ENCODE measurements at regions not wholly inside any gene's neighbourhood (a gene's known extent, or its start where the extent isn't known, plus 50 kb on each side); places are given as distances from the start of the nearest gene placed in this dataset.

GRCh38 chr20:40191573-40191972 is 497.5 kb downstream of the MAFB start:
- TF ChIP-seq POLR2AphosphoS5 (IDR thresholded peaks at IDR 0.05): no peak
- TF ChIP-seq POLR2A (IDR thresholded peaks at IDR 0.05): no peak
- TF ChIP-seq, protein P1, sequence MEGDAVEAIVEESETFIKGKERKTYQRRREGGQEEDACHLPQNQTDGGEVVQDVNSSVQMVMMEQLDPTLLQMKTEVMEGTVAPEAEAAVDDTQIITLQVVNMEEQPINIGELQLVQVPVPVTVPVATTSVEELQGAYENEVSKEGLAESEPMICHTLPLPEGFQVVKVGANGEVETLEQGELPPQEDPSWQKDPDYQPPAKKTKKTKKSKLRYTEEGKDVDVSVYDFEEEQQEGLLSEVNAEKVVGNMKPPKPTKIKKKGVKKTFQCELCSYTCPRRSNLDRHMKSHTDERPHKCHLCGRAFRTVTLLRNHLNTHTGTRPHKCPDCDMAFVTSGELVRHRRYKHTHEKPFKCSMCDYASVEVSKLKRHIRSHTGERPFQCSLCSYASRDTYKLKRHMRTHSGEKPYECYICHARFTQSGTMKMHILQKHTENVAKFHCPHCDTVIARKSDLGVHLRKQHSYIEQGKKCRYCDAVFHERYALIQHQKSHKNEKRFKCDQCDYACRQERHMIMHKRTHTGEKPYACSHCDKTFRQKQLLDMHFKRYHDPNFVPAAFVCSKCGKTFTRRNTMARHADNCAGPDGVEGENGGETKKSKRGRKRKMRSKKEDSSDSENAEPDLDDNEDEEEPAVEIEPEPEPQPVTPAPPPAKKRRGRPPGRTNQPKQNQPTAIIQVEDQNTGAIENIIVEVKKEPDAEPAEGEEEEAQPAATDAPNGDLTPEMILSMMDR (IDR thresholded peaks at IDR 0.05): no peak
- TF ChIP-seq EP300 (IDR thresholded peaks at IDR 0.05): no peak
- Histone ChIP-seq H3K4me3 (no peak overlapping the region), H3K27me3 (no peaks in the 10 kb centered on the region), H3K36me3 (no peaks in the 10 kb centered on the region), H3K4me1 (no peaks in the 10 kb centered on the region), H3K9me3 (no peaks in the 10 kb centered on the region), H3K27ac (no peak overlapping the region)
- intact Hi-C loops (cut with DNase I): no loop called here
- 74 to 86% methylated on average over 4 of the region's 4 CpGs for WGBS, 2 donors
- DNase-seq: no peak

DNA sequence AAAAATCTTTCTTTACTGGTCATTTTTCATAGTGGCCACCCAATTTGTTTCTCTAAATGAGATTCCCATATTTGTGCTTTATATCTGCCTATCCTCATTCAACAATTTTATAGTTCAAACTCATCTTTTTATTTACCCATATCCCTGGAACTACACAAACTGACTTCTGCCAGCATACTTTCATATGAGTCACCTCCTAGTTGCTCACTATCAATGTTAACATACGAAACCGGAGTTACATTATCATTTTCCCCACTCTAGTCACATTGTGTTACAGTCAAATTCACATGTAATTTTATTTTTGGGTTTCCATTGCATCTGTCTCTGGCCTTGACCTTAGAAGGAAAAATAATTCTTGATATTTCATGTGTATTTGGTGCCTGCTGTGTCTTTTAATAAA is 499.4 kb downstream of the MAFB start:
- Histone ChIP-seq H3K4me1 (no peaks in the 10 kb centered on the region), H3K4me3 (no peak overlapping the region), H3K27me3 (no peaks in the 10 kb centered on the region), H3K9me3 (no peaks in the 10 kb centered on the region), H3K27ac (no peak overlapping the region), H3K36me3 (no peaks in the 10 kb centered on the region)
- intact Hi-C loops (cut with DNase I): no loop called here
- no peak for DNase-seq
- TF ChIP-seq, protein P1 (IDR thresholded peaks at IDR 0.05): no peak
- no peak for TF ChIP-seq EP300 (IDR thresholded peaks at IDR 0.05)
- TF ChIP-seq POLR2AphosphoS5 (IDR thresholded peaks at IDR 0.05): no peak
- no peak for TF ChIP-seq POLR2A (IDR thresholded peaks at IDR 0.05)
- 77 to 81% methylated on average over 2 of the region's 2 CpGs for WGBS, 2 donors

DNA sequence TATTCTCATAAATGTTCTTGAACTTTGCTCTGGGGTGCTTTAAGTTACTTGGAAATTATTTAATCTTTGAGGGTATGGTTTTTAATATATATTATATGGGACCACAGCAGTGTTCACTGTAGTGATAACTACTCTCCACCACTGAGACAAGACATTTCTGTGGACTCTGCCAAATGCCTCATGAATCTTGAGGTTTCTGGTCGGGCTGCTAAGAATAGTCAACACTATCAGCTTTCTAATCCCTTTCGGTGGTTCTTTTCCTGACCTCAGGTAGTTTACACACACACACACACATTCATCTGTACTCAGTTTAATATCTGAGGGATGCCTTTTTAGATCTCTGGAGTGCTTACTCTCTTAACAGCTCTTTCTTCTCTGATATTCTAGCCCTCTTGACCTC is 500.7 kb downstream of the MAFB start:
- intact Hi-C loops (cut with DNase I): no loop called here
- TF ChIP-seq, protein P1 (IDR thresholded peaks at IDR 0.05): no peak
- TF ChIP-seq POLR2A (IDR thresholded peaks at IDR 0.05) (no peak), EP300 (IDR thresholded peaks at IDR 0.05) (no peak), POLR2AphosphoS5 (IDR thresholded peaks at IDR 0.05) (no peak)
- no peak overlapping the region for H3K27ac ChIP-seq
- H3K9me3 ChIP-seq: no peaks in the 10 kb centered on the region
- H3K4me1 ChIP-seq: no peaks in the 10 kb centered on the region
- H3K4me3 ChIP-seq: no peak overlapping the region
- no peak for DNase-seq
- WGBS, 2 donors: 71 to 87% methylated on average over 2 of the region's 2 CpGs
- no peaks in the 10 kb centered on the region for H3K27me3 ChIP-seq
- H3K36me3 ChIP-seq: no peaks in the 10 kb centered on the region

DNA sequence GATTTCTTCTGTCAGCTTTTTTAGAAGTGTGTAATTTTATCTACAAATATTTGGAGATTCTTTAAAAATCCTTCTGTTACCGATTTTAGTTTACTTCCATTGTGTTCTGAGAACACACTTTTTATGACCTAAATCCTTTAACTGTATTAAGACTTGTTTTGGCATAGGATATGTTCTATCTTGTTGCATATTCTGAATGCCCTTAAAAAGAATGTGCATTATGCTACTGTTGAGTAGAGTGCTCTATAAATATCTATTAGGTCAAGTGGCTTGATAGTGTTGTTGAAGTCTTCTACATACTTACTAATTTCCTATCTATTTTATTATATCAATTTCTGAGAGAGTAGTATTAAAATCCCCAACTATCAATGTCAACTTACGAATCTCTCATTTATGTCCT is 502.2 kb downstream of the MAFB start:
- H3K4me1 ChIP-seq: no peaks in the 10 kb centered on the region
- H3K27me3 ChIP-seq: no peaks in the 10 kb centered on the region
- WGBS, 2 donors: 71 to 82% methylated on average over 2 of the region's 2 CpGs
- DNase-seq: no peak
- no peaks in the 10 kb centered on the region for H3K9me3 ChIP-seq
- intact Hi-C loops (cut with DNase I): no loop called here
- H3K4me3 ChIP-seq: no peak overlapping the region
- H3K27ac ChIP-seq: no peak overlapping the region
- TF ChIP-seq, protein P1 (IDR thresholded peaks at IDR 0.05): no peak
- TF ChIP-seq POLR2A (IDR thresholded peaks at IDR 0.05): no peak
- no peak for TF ChIP-seq EP300 (IDR thresholded peaks at IDR 0.05)
- no peak for TF ChIP-seq POLR2AphosphoS5 (IDR thresholded peaks at IDR 0.05)
- H3K36me3 ChIP-seq: no peaks in the 10 kb centered on the region

- Histone ChIP-seq H3K4me3 (no peak overlapping the region), H3K27me3 (no peaks in the 10 kb centered on the region), H3K27ac (no peak overlapping the region), H3K4me1 (no peaks in the 10 kb centered on the region), H3K36me3 (no peaks in the 10 kb centered on the region), H3K9me3 (no peaks in the 10 kb centered on the region)
- intact Hi-C loops (cut with DNase I): no loop called here
- 66 to 76% methylated on average over 3 of the region's 3 CpGs for WGBS, 2 donors
- DNase-seq: no peak
- TF ChIP-seq, protein P1 (IDR thresholded peaks at IDR 0.05): no peak
- no peak for TF ChIP-seq POLR2AphosphoS5 (IDR thresholded peaks at IDR 0.05)
- no peak for TF ChIP-seq EP300 (IDR thresholded peaks at IDR 0.05)
- TF ChIP-seq POLR2A (IDR thresholded peaks at IDR 0.05): no peak
Observed at GRCh38 chr20:40181676-40182075, 507.4 kb downstream of the MAFB start.

Measured in sigmoid colon (tissue), 6 donors.